ENCODE measurements at regions not wholly inside any gene's neighbourhood (a gene's known extent, or its start where the extent isn't known, plus 50 kb on each side); places are given as distances from the start of the nearest gene placed in this dataset.

GRCh38 chr6:164982389-164982788 lies 327.0 kb downstream of the C6orf118 start:
- ATAC-seq: no peak
- no peaks in the 10 kb centered on the region for H3K9me2 ChIP-seq (ENCODE audit: insufficient read depth)
- no peaks in the 10 kb centered on the region for H3K36me3 ChIP-seq (ENCODE audit: control insufficient read depth in 1 of 2, insufficient read depth in 2 of 2, low read length in 2 of 2)
- ChIA-PET POLR2A (no interaction called here), RAD21 (ENCODE audit: low non-redundant PET in 1 of 2, low total read pairs in 2 of 2, uncharacterized antibody in 2 of 2, unreplicated experiment in 2 of 2) (no interaction called here), CTCF (no interaction called here)
- no peaks in the 10 kb centered on the region for H3K27me3 ChIP-seq (ENCODE audit: insufficient read depth, low read length)
- BruUV-seq (replicated peaks): no TSS peak
- H4K20me1 ChIP-seq (ENCODE audit: insufficient read depth): no peaks in the 10 kb centered on the region
- no peaks in the 10 kb centered on the region for H3K4me1 ChIP-seq (ENCODE audit: control insufficient read depth in 1 of 2, insufficient read depth in 2 of 2, low read length in 2 of 2)
- H3K9ac ChIP-seq (ENCODE audit: low read length): no peak overlapping the region
- TF ChIP-seq SRF (IDR thresholded peaks at IDR 0.05; ENCODE audit: low read depth) (no peak), ZFX (IDR thresholded peaks at IDR 0.05) (no peak), YY1 (IDR thresholded peaks at IDR 0.05; ENCODE audit: extremely low read depth, insufficient replicate concordance, low read depth, low read length) (no peak), JUND (IDR thresholded peaks at IDR 0.05) (no peak), EZH2 (IDR thresholded peaks at IDR 0.05) (no peak), EZH2phosphoT487 (IDR thresholded peaks at IDR 0.05; ENCODE audit: borderline replicate concordance) (no peak), EGR1 (IDR thresholded peaks at IDR 0.05; ENCODE audit: low read depth) (no peak), SP1 (IDR thresholded peaks at IDR 0.05; ENCODE audit: low read depth) (no peak), RAD21 (IDR thresholded peaks at IDR 0.05; ENCODE audit: low read depth) (no peak), CBX3 (IDR thresholded peaks at IDR 0.05; ENCODE audit: low read depth) (no peak)
- TF ChIP-seq, protein P1, sequence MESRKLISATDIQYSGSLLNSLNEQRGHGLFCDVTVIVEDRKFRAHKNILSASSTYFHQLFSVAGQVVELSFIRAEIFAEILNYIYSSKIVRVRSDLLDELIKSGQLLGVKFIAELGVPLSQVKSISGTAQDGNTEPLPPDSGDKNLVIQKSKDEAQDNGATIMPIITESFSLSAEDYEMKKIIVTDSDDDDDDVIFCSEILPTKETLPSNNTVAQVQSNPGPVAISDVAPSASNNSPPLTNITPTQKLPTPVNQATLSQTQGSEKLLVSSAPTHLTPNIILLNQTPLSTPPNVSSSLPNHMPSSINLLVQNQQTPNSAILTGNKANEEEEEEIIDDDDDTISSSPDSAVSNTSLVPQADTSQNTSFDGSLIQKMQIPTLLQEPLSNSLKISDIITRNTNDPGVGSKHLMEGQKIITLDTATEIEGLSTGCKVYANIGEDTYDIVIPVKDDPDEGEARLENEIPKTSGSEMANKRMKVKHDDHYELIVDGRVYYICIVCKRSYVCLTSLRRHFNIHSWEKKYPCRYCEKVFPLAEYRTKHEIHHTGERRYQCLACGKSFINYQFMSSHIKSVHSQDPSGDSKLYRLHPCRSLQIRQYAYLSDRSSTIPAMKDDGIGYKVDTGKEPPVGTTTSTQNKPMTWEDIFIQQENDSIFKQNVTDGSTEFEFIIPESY (IDR thresholded peaks at IDR 0.05; ENCODE audit: extremely low read depth, insufficient replicate concordance, low read length): no peak
- DNase-seq (ENCODE audit: low read depth, low spot score): no peak
- intact Hi-C loops (cut with micrococcal nuclease): no loop called here
- H3K4me2 ChIP-seq (ENCODE audit: low read length): no peak overlapping the region
- H3K27ac ChIP-seq (ENCODE audit: low read depth, low read length): no peak overlapping the region
- no peaks in the 10 kb centered on the region for H3K79me2 ChIP-seq (ENCODE audit: insufficient read depth, low read length)
- no peaks in the 10 kb centered on the region for H3K9me3 ChIP-seq (ENCODE audit: control insufficient read depth in 1 of 2, insufficient read depth in 1 of 2, low read depth in 1 of 2, low read length in 2 of 2)
- no peak overlapping the region for H2AFZ ChIP-seq (ENCODE audit: low read depth, low read length, poor library complexity, severe bottlenecking)
- H3K4me3 ChIP-seq (replicated peaks in 1 of 2; ENCODE audit: low read depth in 1 of 2, low read length in 2 of 2): no peak overlapping the region
